H1 (cell line): ENCODE measurements at regions not wholly inside any gene's neighbourhood (a gene's known extent, or its start where the extent isn't known, plus 50 kb on each side); places are given as distances from the start of the nearest gene placed in this dataset.

Experiments
- CHD2 ChIP-seq: IDR thresholded peaks from 2 replicates; pipeline ENCODE4 v1.6.1; 2012; ENCODE audit warnings: low read length, improper control_type of control experiment
- GTF2F1 ChIP-seq: IDR thresholded peaks from 2 replicates; pipeline ENCODE4 v1.6.1; 2012; ENCODE audit warnings: low read depth, low read length, improper control_type of control experiment, borderline replicate concordance
- HDAC2 ChIP-seq, 2 experiments: fragments of 300-600 bp in 1 of 2; sonication (generic) in 1 of 2; IDR thresholded peaks; 2 replicates each; pipeline ENCODE4 v1.6.1; 2011 to 2012; ENCODE audit warnings: low read depth in 2 of 2, low read length in 2 of 2, mild to moderate bottlenecking in 2 of 2, moderate library complexity in 2 of 2, borderline replicate concordance in 1 of 2, inconsistent platforms in 1 of 2

- TF ChIP-seq HDAC2 (IDR thresholded peaks at IDR 0.05; ENCODE audit: borderline replicate concordance in 1 of 2, low read depth in 2 of 2, low read length in 2 of 2) (no peak), GTF2F1 (no peak), CHD2 (no peak)
These were observed 734.9 kb downstream of the DTWD2 start (continued) for GRCh38 chr5:118253225-118254061.
